Hematopoietic multipotent progenitor cell treated with erythropoietin and hydrocortisone succinate and interleukin-3 and kit ligand, for 15 days (in vitro differentiated cells): ENCODE measurements at regions not wholly inside any gene's neighbourhood (a gene's known extent, or its start where the extent isn't known, plus 50 kb on each side); places are given as distances from the start of the nearest gene placed in this dataset.

Experiments used
- DNase-seq: peaks from one replicate; pipeline ENCODE4 v3.0.0-alpha.2; 2015; ENCODE audit warnings: low spot score

GRCh38 chr13:106129993-106130392, 405.5 kb downstream of the EFNB2 start:
- DNase-seq = no peak

- DNase-seq = no peak
Observed at GRCh38 chr13:106129273-106129672, 406.2 kb downstream of the EFNB2 start.

GRCh38 chr13:106122234-106122633, 413.2 kb downstream of the EFNB2 start:
- no peak for DNase-seq

GRCh38 chr13:106121173-106121754, 414.2 kb downstream of the EFNB2 start:
- no peak for DNase-seq

- no peak for DNase-seq
Observed at GRCh38 chr13:106118996-106119395, 416.5 kb downstream of the EFNB2 start.

- DNase-seq = no peak
Observed at GRCh38 chr13:106118050-106118449, 417.4 kb downstream of the EFNB2 start.

GRCh38 chr13:106117640-106118039, 417.8 kb downstream of the EFNB2 start:
- no peak for DNase-seq

- no peak for DNase-seq
Observed at GRCh38 chr13:106117035-106117434, 418.4 kb downstream of the EFNB2 start.

GRCh38 chr13:106115081-106115480, 420.4 kb downstream of the EFNB2 start:
- DNase-seq = no peak

GRCh38 chr13:106113796-106114195, 421.7 kb downstream of the EFNB2 start:
- DNase-seq = no peak

GRCh38 chr13:106112191-106112590, 423.3 kb downstream of the EFNB2 start:
- DNase-seq = no peak

GRCh38 chr13:106110241-106110855, 425.1 kb downstream of the EFNB2 start:
- DNase-seq = no peak

- no peak for DNase-seq
Observed at GRCh38 chr13:106109391-106109791, 426.1 kb downstream of the EFNB2 start.

GRCh38 chr13:106108346-106108745, 427.1 kb downstream of the EFNB2 start:
- no peak for DNase-seq

- no peak for DNase-seq
Observed at GRCh38 chr13:106107061-106107460, 428.4 kb downstream of the EFNB2 start.

- DNase-seq = no peak
Observed at GRCh38 chr13:106105153-106105552, 430.3 kb downstream of the EFNB2 start.

- no peak for DNase-seq
Observed at GRCh38 chr13:106104281-106104901, 431.1 kb downstream of the EFNB2 start.

- no peak for DNase-seq
Observed at GRCh38 chr13:106103779-106104178, 431.7 kb downstream of the EFNB2 start.

- DNase-seq = no peak
Observed at GRCh38 chr13:106102786-106103185, 432.7 kb downstream of the EFNB2 start.

GRCh38 chr13:106101201-106101600, 434.3 kb downstream of the EFNB2 start:
- no peak for DNase-seq

GRCh38 chr13:106100171-106100919, 435.1 kb downstream of the EFNB2 start:
- no peak for DNase-seq

- DNase-seq = no peak
Observed at GRCh38 chr13:106099765-106100164, 435.7 kb downstream of the EFNB2 start.

GRCh38 chr13:106098778-106099177, 436.7 kb downstream of the EFNB2 start:
- no peak for DNase-seq
